ENCODE measurements at regions not wholly inside any gene's neighbourhood (a gene's known extent, or its start where the extent isn't known, plus 50 kb on each side); places are given as distances from the start of the nearest gene placed in this dataset.

DNA sequence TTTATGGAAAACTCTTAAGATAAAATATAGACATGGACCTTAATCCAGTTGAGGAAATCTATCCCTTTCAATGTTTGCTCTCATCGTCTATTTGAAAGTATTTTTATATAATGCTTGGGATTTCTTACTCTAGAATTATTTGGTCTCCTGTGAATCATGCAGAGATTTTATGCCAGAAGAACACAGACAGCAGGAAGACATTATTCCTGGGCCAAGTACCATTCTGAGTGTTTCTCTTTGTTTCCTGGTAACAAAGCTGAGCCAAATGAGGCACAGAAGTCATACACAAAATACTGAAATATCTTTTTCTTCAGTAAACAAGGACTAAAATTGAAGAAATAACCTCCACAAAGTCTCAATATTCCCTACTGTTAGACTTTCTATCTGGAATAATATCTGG lies 538.2 kb upstream of the EYS start:
- TF ChIP-seq, protein P1, sequence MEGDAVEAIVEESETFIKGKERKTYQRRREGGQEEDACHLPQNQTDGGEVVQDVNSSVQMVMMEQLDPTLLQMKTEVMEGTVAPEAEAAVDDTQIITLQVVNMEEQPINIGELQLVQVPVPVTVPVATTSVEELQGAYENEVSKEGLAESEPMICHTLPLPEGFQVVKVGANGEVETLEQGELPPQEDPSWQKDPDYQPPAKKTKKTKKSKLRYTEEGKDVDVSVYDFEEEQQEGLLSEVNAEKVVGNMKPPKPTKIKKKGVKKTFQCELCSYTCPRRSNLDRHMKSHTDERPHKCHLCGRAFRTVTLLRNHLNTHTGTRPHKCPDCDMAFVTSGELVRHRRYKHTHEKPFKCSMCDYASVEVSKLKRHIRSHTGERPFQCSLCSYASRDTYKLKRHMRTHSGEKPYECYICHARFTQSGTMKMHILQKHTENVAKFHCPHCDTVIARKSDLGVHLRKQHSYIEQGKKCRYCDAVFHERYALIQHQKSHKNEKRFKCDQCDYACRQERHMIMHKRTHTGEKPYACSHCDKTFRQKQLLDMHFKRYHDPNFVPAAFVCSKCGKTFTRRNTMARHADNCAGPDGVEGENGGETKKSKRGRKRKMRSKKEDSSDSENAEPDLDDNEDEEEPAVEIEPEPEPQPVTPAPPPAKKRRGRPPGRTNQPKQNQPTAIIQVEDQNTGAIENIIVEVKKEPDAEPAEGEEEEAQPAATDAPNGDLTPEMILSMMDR (IDR thresholded peaks at IDR 0.05), result no peak
- H3K36me3 ChIP-seq (ENCODE audit: control insufficient read depth, insufficient read depth, low read length), result no peaks in the 10 kb centered on the region
- WGBS (ENCODE audit: insufficient coverage), result 100% methylated on average over 1 of the region's 1 CpG

GRCh38 chr6:66238851-66239250 lies 531.8 kb upstream of the EYS start:
- Mint-ChIP-seq H3K4me3 (no peak overlapping the region), H3K27ac (no peak overlapping the region), H3K27me3 (ENCODE audit: low read depth in 2 of 2) (no peaks in the 10 kb centered on the region), H3K4me1 (no peaks in the 10 kb centered on the region), H3K9me3 (peaks cover 4 to 12% of the 10 kb centered on the region in 2 donors), H3K36me3 (no peaks in the 10 kb centered on the region)
- H3K27me3 ChIP-seq (ENCODE audit: control insufficient read depth, insufficient read depth, low read length), result no peaks in the 10 kb centered on the region
- DNase-seq, result no peak
- no peaks in the 10 kb centered on the region for H3K9me3 ChIP-seq (ENCODE audit: control insufficient read depth, insufficient read depth, low read length)
- TF ChIP-seq, protein P1 (IDR thresholded peaks at IDR 0.05), result no peak
- no peak overlapping the region for H3K4me3 ChIP-seq (ENCODE audit: low read length)
- ATAC-seq, result no peak
- intact Hi-C loops (cut with micrococcal nuclease), result no loop called here
- no peaks in the 10 kb centered on the region for H3K36me3 ChIP-seq (ENCODE audit: control insufficient read depth, insufficient read depth, low read length)
- H3K4me1 ChIP-seq (ENCODE audit: control insufficient read depth, insufficient read depth, low read length), result no peaks in the 10 kb centered on the region
- H3K27ac ChIP-seq (ENCODE audit: low read length), result no peak overlapping the region
- no CpG with 5 or more reads among the region's 2 CpGs for WGBS (ENCODE audit: insufficient coverage)

More for the DNA sequence above, 538.2 kb upstream of the EYS start:
- Mint-ChIP-seq H3K27ac (no peak overlapping the region), H3K27me3 (ENCODE audit: low read depth in 2 of 2) (no peaks in the 10 kb centered on the region), H3K4me3 (no peak overlapping the region), H3K9me3 (peaks cover 11 to 14% of the 10 kb centered on the region in 2 donors), H3K4me1 (no peaks in the 10 kb centered on the region), H3K36me3 (no peaks in the 10 kb centered on the region)
- Histone ChIP-seq H3K27ac (ENCODE audit: low read length) (no peak overlapping the region), H3K9me3 (ENCODE audit: control insufficient read depth, insufficient read depth, low read length) (peaks cover 3% of the 10 kb centered on the region), H3K4me1 (ENCODE audit: control insufficient read depth, insufficient read depth, low read length) (no peaks in the 10 kb centered on the region), H3K27me3 (ENCODE audit: control insufficient read depth, insufficient read depth, low read length) (no peaks in the 10 kb centered on the region), H3K4me3 (ENCODE audit: low read length) (no peak overlapping the region)
- intact Hi-C loops (cut with micrococcal nuclease), result no loop called here
- DNase-seq (no peak), ATAC-seq (no peak)

DNA sequence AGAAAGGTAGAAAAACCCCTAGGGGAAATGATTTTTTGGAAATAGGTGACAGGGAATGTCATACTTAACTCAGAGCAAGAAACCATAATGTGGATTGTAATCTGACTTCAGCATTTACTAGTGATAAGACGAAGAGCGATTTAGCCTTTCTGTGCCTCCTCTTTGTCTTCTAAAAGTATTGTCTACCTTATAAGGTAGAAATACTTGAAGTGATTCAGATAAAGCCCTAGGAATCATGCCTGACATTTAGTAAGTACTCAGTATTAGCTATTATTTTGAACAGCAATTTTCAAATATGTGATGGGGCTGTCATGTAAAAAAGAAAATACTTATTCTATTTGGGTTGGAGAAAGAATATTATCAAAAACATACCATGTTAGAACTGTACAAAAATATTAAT lies 525.9 kb upstream of the EYS start:
- H3K36me3 ChIP-seq (ENCODE audit: control insufficient read depth, insufficient read depth, low read length), result no peaks in the 10 kb centered on the region
- H3K4me1 ChIP-seq (ENCODE audit: control insufficient read depth, insufficient read depth, low read length), result no peaks in the 10 kb centered on the region
- Mint-ChIP-seq H3K4me1 (no peaks in the 10 kb centered on the region), H3K36me3 (no peaks in the 10 kb centered on the region), H3K27ac (no peak overlapping the region), H3K4me3 (no peak overlapping the region), H3K27me3 (ENCODE audit: low read depth in 2 of 2) (no peaks in the 10 kb centered on the region), H3K9me3 (peaks cover 6% of the 10 kb centered on the region in 2 donors)
- no peaks in the 10 kb centered on the region for H3K9me3 ChIP-seq (ENCODE audit: control insufficient read depth, insufficient read depth, low read length)
- H3K4me3 ChIP-seq (ENCODE audit: low read length), result no peak overlapping the region
- H3K27ac ChIP-seq (ENCODE audit: low read length), result no peak overlapping the region
- WGBS (ENCODE audit: insufficient coverage), result no CpG with 5 or more reads among the region's 2 CpGs
- TF ChIP-seq, protein P1 (IDR thresholded peaks at IDR 0.05), result no peak
- ATAC-seq (no peak), DNase-seq (no peak)
- intact Hi-C loops (cut with micrococcal nuclease), result no loop called here
- no peaks in the 10 kb centered on the region for H3K27me3 ChIP-seq (ENCODE audit: control insufficient read depth, insufficient read depth, low read length)

DNA sequence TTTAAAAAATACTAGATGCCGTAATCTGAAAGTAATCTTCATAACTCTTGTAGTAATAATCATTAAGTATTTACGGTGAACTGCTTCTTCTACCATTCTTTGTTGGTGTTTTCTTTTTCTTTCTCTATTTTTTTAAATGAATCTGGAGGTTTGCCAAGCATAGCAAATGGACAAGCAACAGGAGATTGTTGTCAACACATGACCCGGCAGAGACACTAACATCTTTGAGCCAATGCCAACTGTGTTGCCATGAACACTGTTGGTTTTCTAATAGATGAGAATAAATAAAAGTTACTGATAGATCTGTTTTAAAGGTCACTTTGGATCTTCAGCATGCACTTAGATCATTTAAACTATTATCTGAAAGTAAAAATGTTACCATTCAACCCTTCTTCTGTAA lies 523.6 kb upstream of the EYS start:
- Mint-ChIP-seq H3K27ac (no peak overlapping the region), H3K4me1 (no peaks in the 10 kb centered on the region), H3K9me3 (peaks cover 6% of the 10 kb centered on the region in 2 donors), H3K4me3 (no peak overlapping the region), H3K36me3 (no peaks in the 10 kb centered on the region), H3K27me3 (ENCODE audit: low read depth in 2 of 2) (no peaks in the 10 kb centered on the region)
- Histone ChIP-seq H3K4me1 (ENCODE audit: control insufficient read depth, insufficient read depth, low read length) (no peaks in the 10 kb centered on the region), H3K27me3 (ENCODE audit: control insufficient read depth, insufficient read depth, low read length) (no peaks in the 10 kb centered on the region), H3K27ac (ENCODE audit: low read length) (no peak overlapping the region), H3K36me3 (ENCODE audit: control insufficient read depth, insufficient read depth, low read length) (no peaks in the 10 kb centered on the region), H3K4me3 (ENCODE audit: low read length) (no peak overlapping the region), H3K9me3 (ENCODE audit: control insufficient read depth, insufficient read depth, low read length) (no peaks in the 10 kb centered on the region)
- TF ChIP-seq, protein P1 (IDR thresholded peaks at IDR 0.05), result no peak
- ATAC-seq (no peak), DNase-seq (no peak)
- intact Hi-C loops (cut with micrococcal nuclease), result no loop called here
- 100% methylated on average over 2 of the region's 3 CpGs for WGBS (ENCODE audit: insufficient coverage)
